ENCODE measurements at regions not wholly inside any gene's neighbourhood (a gene's known extent, or its start where the extent isn't known, plus 50 kb on each side); places are given as distances from the start of the nearest gene placed in this dataset.

GRCh38 chr6:87784051-87784450 lies 82.0 kb upstream of the AKIRIN2 start:
- dilution Hi-C loops (cut with MboI; ENCODE audit: extremely low pct_ligation_motif_present, low sequenced_read_pairs) = no loop called here
- no peaks in the 10 kb centered on the region for H4K20me1 ChIP-seq (replicated peaks; ENCODE audit: control insufficient read depth, extremely low read depth, insufficient read depth, low read length)
- no TSS peak for BruUV-seq (replicated peaks)
- H3K4me2 ChIP-seq (ENCODE audit: insufficient read depth, low read length) = no peak overlapping the region
- peaks cover 5% of the 10 kb centered on the region for H3K4me1 ChIP-seq (ENCODE audit: control insufficient read depth, extremely low read depth, insufficient read depth, low read length)
- H2AFZ ChIP-seq (ENCODE audit: low read depth, low read length) = no peak overlapping the region
- no peaks in the 10 kb centered on the region for H3K9me3 ChIP-seq (replicated peaks; ENCODE audit: control insufficient read depth, insufficient read depth, low read length)
- ChIA-PET CTCF (interaction anchor here (0.8 to 1.3 kb wide), 2 partner anchors 8 to 15 kb away, joined by 3 read pairs; no protein-coding TSS in a partner anchor), POLR2A (interaction anchor here (0.6 kb wide), 1 partner anchor 84 kb away, joined by 3 read pairs; no protein-coding TSS in a partner anchor)
- H3K9ac ChIP-seq (replicated peaks; ENCODE audit: extremely low read depth, insufficient read depth, low read length) = no peak overlapping the region
- no peaks in the 10 kb centered on the region for H3K79me2 ChIP-seq (ENCODE audit: control insufficient read depth, insufficient read depth, low read length)
- H3K4me3 ChIP-seq (replicated peaks in 1 of 3; ENCODE audit: insufficient read depth in 1 of 3, low read depth in 1 of 3, low read length in 3 of 3) = no peak overlapping the region
- no peaks in the 10 kb centered on the region for H3K9me1 ChIP-seq (replicated peaks; ENCODE audit: control insufficient read depth, extremely low read depth, insufficient read depth, low read length)
- no peak for FAIRE-seq
- no peaks in the 10 kb centered on the region for H3K36me3 ChIP-seq (ENCODE audit: control insufficient read depth in 2 of 2, extremely low read depth in 1 of 2, insufficient read depth in 2 of 2, low read length in 2 of 2)
- DNase-seq (ENCODE audit: low read depth, low spot score) = no peak
- TF ChIP-seq EZH2 (IDR thresholded peaks at IDR 0.05; ENCODE audit: borderline replicate concordance, low read depth, low read length, severe bottlenecking) (no peak), JUN (IDR thresholded peaks at IDR 0.05; ENCODE audit: borderline replicate concordance, insufficient read depth, insufficient read length, low read depth) (no peak), GATA2 (IDR thresholded peaks at IDR 0.05; ENCODE audit: insufficient read depth, insufficient read length, low read depth, low read length) (no peak), MAX (IDR thresholded peaks at IDR 0.05; ENCODE audit: insufficient read depth, insufficient read length) (no peak), CTCF (IDR thresholded peaks at IDR 0.05; ENCODE audit: extremely low read depth in 1 of 2, insufficient read depth in 1 of 2, low read depth in 1 of 2, low read length in 2 of 2) (no peak), FOS (IDR thresholded peaks at IDR 0.05; ENCODE audit: borderline replicate concordance, insufficient read depth, low read length) (no peak)
- peaks cover 2 to 10% of the 10 kb centered on the region in 2 experiments for H3K27me3 ChIP-seq (ENCODE audit: control insufficient read depth in 2 of 2, insufficient read depth in 2 of 2, low read length in 2 of 2)
- intact Hi-C loops (cut with micrococcal nuclease) = no loop called here
- no peak overlapping the region for H3K27ac ChIP-seq (ENCODE audit: insufficient read depth, low read depth, low read length)
